ENCODE measurements at regions not wholly inside any gene's neighbourhood (a gene's known extent, or its start where the extent isn't known, plus 50 kb on each side); places are given as distances from the start of the nearest gene placed in this dataset.

- DNase-seq: no peak
- intact Hi-C loops (cut with DNase I): no loop called here
- ATAC-seq (ENCODE audit: low FRiP score): no peak
- 42 to 46% methylated on average over 3 of the region's 3 CpGs for WGBS, 2 donors
- Histone ChIP-seq H3K36me3 (ENCODE audit: control insufficient read depth in 1 of 2, insufficient read depth in 2 of 2, low read length in 1 of 2) (no peaks in the 10 kb centered on the region), H3K4me1 (ENCODE audit: control insufficient read depth in 1 of 2, insufficient read depth in 2 of 2, low read length in 2 of 2) (no peaks in the 10 kb centered on the region), H3K27me3 (ENCODE audit: control insufficient read depth in 1 of 2, insufficient read depth in 2 of 2, low read length in 1 of 2) (no peaks in the 10 kb centered on the region), H3K9me3 (ENCODE audit: control insufficient read depth, low read length) (no peaks in the 10 kb centered on the region), H3K27ac (ENCODE audit: low read depth in 1 of 2, low read length in 2 of 2) (no peak overlapping the region), H3K4me3 (ENCODE audit: low read length in 2 of 2) (no peak overlapping the region)
Measured at GRCh38 chr16:35639233-35640205, 2180.1 kb downstream of the TP53TG3F start.

- 44 to 54% methylated on average over 4 of the region's 4 CpGs for WGBS, 2 donors
- H3K27ac ChIP-seq (ENCODE audit: low read depth in 1 of 2, low read length in 2 of 2): no peak overlapping the region
Measured at GRCh38 chr16:35642322-35642835, 2183.0 kb downstream of the TP53TG3F start.

GRCh38 chr16:35651841-35652240 is 2192.4 kb downstream of the TP53TG3F start:
- H3K27ac ChIP-seq (ENCODE audit: low read depth in 1 of 2, low read length in 2 of 2): no peak overlapping the region
- no peaks in the 10 kb centered on the region for H3K4me1 ChIP-seq (ENCODE audit: control insufficient read depth in 1 of 2, insufficient read depth in 2 of 2, low read length in 2 of 2)
- intact Hi-C loops (cut with DNase I): no loop called here
- H3K4me3 ChIP-seq (ENCODE audit: low read length in 2 of 2): no peak overlapping the region
- DNase-seq: no peak
- no peaks in the 10 kb centered on the region for H3K9me3 ChIP-seq (ENCODE audit: control insufficient read depth, low read length)
- ATAC-seq (ENCODE audit: low FRiP score): no peak
- no peaks in the 10 kb centered on the region for H3K27me3 ChIP-seq (ENCODE audit: control insufficient read depth in 1 of 2, insufficient read depth in 2 of 2, low read length in 1 of 2)
- WGBS, 2 donors: 72 to 73% methylated on average over 1 of the region's 1 CpG
- H3K36me3 ChIP-seq (ENCODE audit: control insufficient read depth in 1 of 2, insufficient read depth in 2 of 2, low read length in 1 of 2): no peaks in the 10 kb centered on the region

More at GRCh38 chr16:35642322-35642835, 2183.0 kb downstream of the TP53TG3F start:
- no peaks in the 10 kb centered on the region for H3K9me3 ChIP-seq (ENCODE audit: control insufficient read depth, low read length)
- ATAC-seq (ENCODE audit: low FRiP score): no peak
- peak in 1 of 2 donors; percentile 51 for DNase-seq
- no peaks in the 10 kb centered on the region for H3K27me3 ChIP-seq (ENCODE audit: control insufficient read depth in 1 of 2, insufficient read depth in 2 of 2, low read length in 1 of 2)
- no peaks in the 10 kb centered on the region for H3K36me3 ChIP-seq (ENCODE audit: control insufficient read depth in 1 of 2, insufficient read depth in 2 of 2, low read length in 1 of 2)
- intact Hi-C loops (cut with DNase I): no loop called here
- no peaks in the 10 kb centered on the region for H3K4me1 ChIP-seq (ENCODE audit: control insufficient read depth in 1 of 2, insufficient read depth in 2 of 2, low read length in 2 of 2)
- no peak overlapping the region for H3K4me3 ChIP-seq (ENCODE audit: low read length in 2 of 2)

GRCh38 chr16:35664091-35664693 is 2204.8 kb downstream of the TP53TG3F start:
- intact Hi-C loops (cut with DNase I): no loop called here
- WGBS, 2 donors: 63 to 75% methylated on average over 3 of the region's 3 CpGs

GRCh38 chr16:35685085-35685484 is 2225.7 kb downstream of the TP53TG3F start:
- Histone ChIP-seq H3K9me3 (ENCODE audit: control insufficient read depth, low read length) (no peaks in the 10 kb centered on the region), H3K36me3 (ENCODE audit: control insufficient read depth in 1 of 2, insufficient read depth in 2 of 2, low read length in 1 of 2) (no peaks in the 10 kb centered on the region), H3K4me3 (ENCODE audit: low read length in 2 of 2) (no peak overlapping the region), H3K27me3 (ENCODE audit: control insufficient read depth in 1 of 2, insufficient read depth in 2 of 2, low read length in 1 of 2) (no peaks in the 10 kb centered on the region), H3K4me1 (ENCODE audit: control insufficient read depth in 1 of 2, insufficient read depth in 2 of 2, low read length in 2 of 2) (no peaks in the 10 kb centered on the region), H3K27ac (ENCODE audit: low read depth in 1 of 2, low read length in 2 of 2) (no peak overlapping the region)
- WGBS, 2 donors: 59 to 63% methylated on average over 4 of the region's 4 CpGs
- ATAC-seq (ENCODE audit: low FRiP score) (no peak), DNase-seq (no peak)
- intact Hi-C loops (cut with DNase I): no loop called here

More at GRCh38 chr16:35664091-35664693, 2204.8 kb downstream of the TP53TG3F start:
- no peaks in the 10 kb centered on the region for H3K4me1 ChIP-seq (ENCODE audit: control insufficient read depth in 1 of 2, insufficient read depth in 2 of 2, low read length in 2 of 2)
- H3K36me3 ChIP-seq (ENCODE audit: control insufficient read depth in 1 of 2, insufficient read depth in 2 of 2, low read length in 1 of 2): no peaks in the 10 kb centered on the region
- DNase-seq: peak in 1 of 2 donors; percentile 33
- no peak overlapping the region for H3K4me3 ChIP-seq (ENCODE audit: low read length in 2 of 2)
- H3K27ac ChIP-seq (ENCODE audit: low read depth in 1 of 2, low read length in 2 of 2): no peak overlapping the region
- no peaks in the 10 kb centered on the region for H3K27me3 ChIP-seq (ENCODE audit: control insufficient read depth in 1 of 2, insufficient read depth in 2 of 2, low read length in 1 of 2)
- no peak for ATAC-seq (ENCODE audit: low FRiP score)
- no peaks in the 10 kb centered on the region for H3K9me3 ChIP-seq (ENCODE audit: control insufficient read depth, low read length)

- Histone ChIP-seq H3K27me3 (ENCODE audit: control insufficient read depth in 1 of 2, insufficient read depth in 2 of 2, low read length in 1 of 2) (no peaks in the 10 kb centered on the region), H3K27ac (ENCODE audit: low read depth in 1 of 2, low read length in 2 of 2) (no peak overlapping the region), H3K4me3 (ENCODE audit: low read length in 2 of 2) (no peak overlapping the region), H3K4me1 (ENCODE audit: control insufficient read depth in 1 of 2, insufficient read depth in 2 of 2, low read length in 2 of 2) (no peaks in the 10 kb centered on the region), H3K36me3 (ENCODE audit: control insufficient read depth in 1 of 2, insufficient read depth in 2 of 2, low read length in 1 of 2) (no peaks in the 10 kb centered on the region), H3K9me3 (ENCODE audit: control insufficient read depth, low read length) (no peaks in the 10 kb centered on the region)
- intact Hi-C loops (cut with DNase I): no loop called here
- WGBS, 2 donors: 88 to 89% methylated on average over 3 of the region's 3 CpGs
- no peak for DNase-seq
- ATAC-seq (ENCODE audit: low FRiP score): no peak
Measured at GRCh38 chr16:35686595-35686994, 2227.2 kb downstream of the TP53TG3F start.

- Histone ChIP-seq H3K27me3 (ENCODE audit: control insufficient read depth in 1 of 2, insufficient read depth in 2 of 2, low read length in 1 of 2) (no peaks in the 10 kb centered on the region), H3K4me1 (ENCODE audit: control insufficient read depth in 1 of 2, insufficient read depth in 2 of 2, low read length in 2 of 2) (no peaks in the 10 kb centered on the region), H3K36me3 (ENCODE audit: control insufficient read depth in 1 of 2, insufficient read depth in 2 of 2, low read length in 1 of 2) (no peaks in the 10 kb centered on the region), H3K27ac (ENCODE audit: low read depth in 1 of 2, low read length in 2 of 2) (no peak overlapping the region), H3K9me3 (ENCODE audit: control insufficient read depth, low read length) (no peaks in the 10 kb centered on the region), H3K4me3 (ENCODE audit: low read length in 2 of 2) (no peak overlapping the region)
- 58 to 64% methylated on average over 7 of the region's 7 CpGs for WGBS, 2 donors
- DNase-seq (peak in 1 of 2 donors; percentile 24), ATAC-seq (ENCODE audit: low FRiP score) (no peak)
- intact Hi-C loops (cut with DNase I): no loop called here
Measured at GRCh38 chr16:35687071-35687470, 2227.7 kb downstream of the TP53TG3F start.

- 34 to 45% methylated on average over 5 of the region's 5 CpGs for WGBS, 2 donors
- ATAC-seq (ENCODE audit: low FRiP score) (no peak), DNase-seq (no peak)
- H3K4me1 ChIP-seq (ENCODE audit: control insufficient read depth in 1 of 2, insufficient read depth in 2 of 2, low read length in 2 of 2): no peaks in the 10 kb centered on the region
- no peak overlapping the region for H3K4me3 ChIP-seq (ENCODE audit: low read length in 2 of 2)
- intact Hi-C loops (cut with DNase I): no loop called here
- no peaks in the 10 kb centered on the region for H3K9me3 ChIP-seq (ENCODE audit: control insufficient read depth, low read length)
- H3K27me3 ChIP-seq (ENCODE audit: control insufficient read depth in 1 of 2, insufficient read depth in 2 of 2, low read length in 1 of 2): no peaks in the 10 kb centered on the region
- H3K27ac ChIP-seq (ENCODE audit: low read depth in 1 of 2, low read length in 2 of 2): no peak overlapping the region
- no peaks in the 10 kb centered on the region for H3K36me3 ChIP-seq (ENCODE audit: control insufficient read depth in 1 of 2, insufficient read depth in 2 of 2, low read length in 1 of 2)
Measured at GRCh38 chr16:35687781-35688180, 2228.4 kb downstream of the TP53TG3F start.

Data from aorta (tissue), 5 donors.